ENCODE measurements at regions not wholly inside any gene's neighbourhood (a gene's known extent, or its start where the extent isn't known, plus 50 kb on each side); places are given as distances from the start of the nearest gene placed in this dataset.

GRCh38 chr7:94100723-94101345 is 96.7 kb upstream of the BET1 start:
- Histone ChIP-seq H3K27me3 (ENCODE audit: control insufficient read depth in 2 of 2, insufficient read depth in 2 of 2, low read length in 2 of 2) (no peaks in the 10 kb centered on the region), H3K27ac (ENCODE audit: insufficient read depth, low read depth, low read length) (no peak overlapping the region), H3K4me1 (ENCODE audit: control insufficient read depth, extremely low read depth, insufficient read depth, low read length) (no peaks in the 10 kb centered on the region), H3K9me3 (replicated peaks; ENCODE audit: control insufficient read depth, insufficient read depth, low read length) (no peaks in the 10 kb centered on the region), H3K79me2 (ENCODE audit: control insufficient read depth, insufficient read depth, low read length) (no peaks in the 10 kb centered on the region), H3K9me1 (replicated peaks; ENCODE audit: control insufficient read depth, extremely low read depth, insufficient read depth, low read length) (no peaks in the 10 kb centered on the region), H4K20me1 (replicated peaks; ENCODE audit: control insufficient read depth, extremely low read depth, insufficient read depth, low read length) (no peaks in the 10 kb centered on the region), H3K4me2 (ENCODE audit: insufficient read depth, low read length) (no peak overlapping the region), H2AFZ (ENCODE audit: low read depth, low read length) (no peak overlapping the region), H3K9ac (replicated peaks; ENCODE audit: extremely low read depth, insufficient read depth, low read length) (no peak overlapping the region), H3K4me3 (replicated peaks in 1 of 3; ENCODE audit: insufficient read depth in 1 of 3, low read depth in 1 of 3, low read length in 3 of 3) (no peak overlapping the region), H3K36me3 (ENCODE audit: control insufficient read depth in 2 of 2, extremely low read depth in 1 of 2, insufficient read depth in 2 of 2, low read length in 2 of 2) (no peaks in the 10 kb centered on the region)
- no TSS peak for BruUV-seq (replicated peaks)
- ChIA-PET POLR2A (no interaction called here), CTCF (interaction anchor here (1.5 to 1.7 kb wide), 2 partner anchors 12 to 198 kb away, joined by 3 to 5 read pairs; no protein-coding TSS in a partner anchor)
- DNase-seq (ENCODE audit: low read depth, low spot score) (no peak), FAIRE-seq (no peak)
- no peak for TF ChIP-seq CTCF (IDR thresholded peaks at IDR 0.05; ENCODE audit: extremely low read depth in 1 of 2, insufficient read depth in 1 of 2, low read depth in 1 of 2, low read length in 2 of 2)
- no peak for TF ChIP-seq GATA2 (IDR thresholded peaks at IDR 0.05; ENCODE audit: insufficient read depth, insufficient read length, low read depth, low read length)
- TF ChIP-seq JUN (IDR thresholded peaks at IDR 0.05; ENCODE audit: borderline replicate concordance, insufficient read depth, insufficient read length, low read depth), result no peak
- no peak for TF ChIP-seq POLR2A (IDR thresholded peaks at IDR 0.05; ENCODE audit: low read depth, low read length)
- no peak for TF ChIP-seq POLR2AphosphoS5 (IDR thresholded peaks at IDR 0.05; ENCODE audit: insufficient read depth, low read depth, low read length)
- TF ChIP-seq MAX (IDR thresholded peaks at IDR 0.05; ENCODE audit: insufficient read depth, insufficient read length), result no peak
- TF ChIP-seq FOS (IDR thresholded peaks at IDR 0.05; ENCODE audit: borderline replicate concordance, insufficient read depth, low read length), result no peak
- no peak for TF ChIP-seq EZH2 (IDR thresholded peaks at IDR 0.05; ENCODE audit: borderline replicate concordance, low read depth, low read length, severe bottlenecking)
- dilution Hi-C loops (cut with MboI; ENCODE audit: extremely low pct_ligation_motif_present, low sequenced_read_pairs), result no loop called here
- intact Hi-C loops (cut with micrococcal nuclease), result no loop called here
